ENCODE measurements at regions not wholly inside any gene's neighbourhood (a gene's known extent, or its start where the extent isn't known, plus 50 kb on each side); places are given as distances from the start of the nearest gene placed in this dataset.

DNA sequence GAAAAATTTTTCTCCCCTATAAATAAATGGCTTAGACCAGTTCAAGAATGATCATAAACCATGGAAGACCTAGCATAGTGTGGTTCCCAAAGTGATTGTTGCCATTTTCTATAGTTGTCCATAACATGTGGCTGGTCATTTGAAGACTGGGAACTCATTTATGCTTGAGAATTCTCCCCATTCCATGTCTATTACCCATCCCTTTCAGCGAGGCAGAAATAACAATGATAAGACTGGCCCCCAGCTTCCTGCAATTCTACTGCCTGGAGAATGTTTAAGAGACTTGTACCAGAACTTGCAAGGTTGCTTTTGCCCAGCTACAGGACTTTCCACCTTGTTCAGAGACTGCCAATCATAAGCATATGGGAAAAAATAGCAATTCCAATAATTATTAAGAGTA lies 146.5 kb upstream of the CDH11 start:
- H2AFZ ChIP-seq (ENCODE audit: low read length) = no peak overlapping the region
- no peak for TF ChIP-seq FOXC1 (CRISPR knock-in tag; IDR thresholded peaks at IDR 0.05; ENCODE audit: borderline replicate concordance)
- no peak for TF ChIP-seq ZNF709 (CRISPR knock-in tag; IDR thresholded peaks at IDR 0.05)
- TF ChIP-seq SP4 (CRISPR knock-in tag; IDR thresholded peaks at IDR 0.05) = no peak
- TF ChIP-seq CTCF (CRISPR knock-in tag; IDR thresholded peaks at IDR 0.05) = no peak
- TF ChIP-seq ETV5 (CRISPR knock-in tag; IDR thresholded peaks at IDR 0.05; ENCODE audit: borderline replicate concordance) = no peak
- TF ChIP-seq DMAP1 (CRISPR knock-in tag; IDR thresholded peaks at IDR 0.05) = no peak
- TF ChIP-seq AKNA (CRISPR knock-in tag; IDR thresholded peaks at IDR 0.05; ENCODE audit: borderline replicate concordance) = no peak
- no peak for TF ChIP-seq ZMAT5 (CRISPR knock-in tag; IDR thresholded peaks at IDR 0.05; ENCODE audit: borderline replicate concordance, low read depth)
- TF ChIP-seq RFX3 (CRISPR knock-in tag; IDR thresholded peaks at IDR 0.05) = no peak
- no peak for TF ChIP-seq PHF8 (CRISPR knock-in tag; IDR thresholded peaks at IDR 0.05)
- TF ChIP-seq, protein P1, sequence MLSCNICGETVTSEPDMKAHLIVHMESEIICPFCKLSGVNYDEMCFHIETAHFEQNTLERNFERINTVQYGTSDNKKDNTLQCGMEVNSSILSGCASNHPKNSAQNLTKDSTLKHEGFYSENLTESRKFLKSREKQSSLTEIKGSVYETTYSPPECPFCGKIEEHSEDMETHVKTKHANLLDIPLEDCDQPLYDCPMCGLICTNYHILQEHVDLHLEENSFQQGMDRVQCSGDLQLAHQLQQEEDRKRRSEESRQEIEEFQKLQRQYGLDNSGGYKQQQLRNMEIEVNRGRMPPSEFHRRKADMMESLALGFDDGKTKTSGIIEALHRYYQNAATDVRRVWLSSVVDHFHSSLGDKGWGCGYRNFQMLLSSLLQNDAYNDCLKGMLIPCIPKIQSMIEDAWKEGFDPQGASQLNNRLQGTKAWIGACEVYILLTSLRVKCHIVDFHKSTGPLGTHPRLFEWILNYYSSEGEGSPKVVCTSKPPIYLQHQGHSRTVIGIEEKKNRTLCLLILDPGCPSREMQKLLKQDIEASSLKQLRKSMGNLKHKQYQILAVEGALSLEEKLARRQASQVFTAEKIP (CRISPR knock-in tag; IDR thresholded peaks at IDR 0.05; ENCODE audit: borderline replicate concordance) = no peak
- no peak for TF ChIP-seq ZBTB1 (CRISPR knock-in tag; IDR thresholded peaks at IDR 0.05; ENCODE audit: borderline replicate concordance)
- no peak for TF ChIP-seq SMARCE1 (IDR thresholded peaks at IDR 0.05; ENCODE audit: borderline replicate concordance)
- no peak for TF ChIP-seq ZNF879 (CRISPR knock-in tag; IDR thresholded peaks at IDR 0.05)
- TF ChIP-seq HES4 (CRISPR knock-in tag; IDR thresholded peaks at IDR 0.05; ENCODE audit: borderline replicate concordance) = no peak
- no peak for TF ChIP-seq ZNF740 (CRISPR knock-in tag; IDR thresholded peaks at IDR 0.05)
- no peak for TF ChIP-seq ZNF816 (CRISPR knock-in tag; IDR thresholded peaks at IDR 0.05; ENCODE audit: borderline replicate concordance)
- no peak for TF ChIP-seq BRCA1 (CRISPR knock-in tag; IDR thresholded peaks at IDR 0.05)
- in situ Hi-C loops (cut with HindIII; ENCODE audit: extremely low pct_ligation_motif_present, low pct_unique_long_range_greater_than_20kb) (no loop called here), intact Hi-C loops (cut with micrococcal nuclease; ENCODE audit: unreplicated experiment) (no loop called here)
- no peaks in the 10 kb centered on the region for H3K36me3 ChIP-seq (replicated peaks in 1 of 2; ENCODE audit: control insufficient read depth in 1 of 2, insufficient read depth in 2 of 2, low read length in 2 of 2)
- H4K20me1 ChIP-seq (ENCODE audit: insufficient read depth, low read length) = no peaks in the 10 kb centered on the region
- DNase-seq (ENCODE audit: low spot score) (no peak), ATAC-seq (no peak), FAIRE-seq (no peak)
- H3K27me3 ChIP-seq (ENCODE audit: control insufficient read depth in 1 of 2, insufficient read depth in 2 of 2, low read length in 2 of 2) = no peaks in the 10 kb centered on the region
- no peak overlapping the region for H3K4me3 ChIP-seq (replicated peaks in 1 of 3; ENCODE audit: insufficient read depth in 1 of 3, low read depth in 2 of 3, low read length in 3 of 3)
- H3K27ac ChIP-seq (ENCODE audit: extremely low read length, insufficient read depth, low read length) = no peak overlapping the region
- H3K79me2 ChIP-seq (ENCODE audit: insufficient read depth, low read length) = no peaks in the 10 kb centered on the region
- H3K9me3 ChIP-seq (ENCODE audit: low read length) = peaks cover 44% of the 10 kb centered on the region
- BruUV-seq (replicated peaks) = no TSS peak
- 0% methylated on average over 1 of the region's 1 CpG for WGBS (ENCODE audit: low lambda C conversion rate)
- H3K4me2 ChIP-seq (ENCODE audit: low read depth, low read length) = no peak overlapping the region
- no peaks in the 10 kb centered on the region for H3K4me1 ChIP-seq (ENCODE audit: insufficient read depth, low read length)
- CTCF ChIA-PET (ENCODE audit: low intra/inter-chr PET ratio, low total read pairs) = no interaction called here
- H3K9ac ChIP-seq (ENCODE audit: insufficient read depth, low read depth, low read length) = no peak overlapping the region
- POLR2A ChIA-PET = no interaction called here
